ENCODE measurements at regions not wholly inside any gene's neighbourhood (a gene's known extent, or its start where the extent isn't known, plus 50 kb on each side); places are given as distances from the start of the nearest gene placed in this dataset.

GRCh38 chr12:45669792-45670191 lies 59.7 kb upstream of the ARID2 start:
- H3K4me3 ChIP-seq (ENCODE audit: low read depth, low read length): no peak overlapping the region
- TF ChIP-seq CTCF (conservative IDR thresholded peaks at IDR 0.05; ENCODE audit: low read depth, low read length): no peak
- no peak for DNase-seq (ENCODE audit: low read depth)

- TF ChIP-seq CTCF (conservative IDR thresholded peaks at IDR 0.05; ENCODE audit: low read depth, low read length): no peak
- no peak overlapping the region for H3K4me3 ChIP-seq (ENCODE audit: low read depth, low read length)
- DNase-seq (ENCODE audit: low read depth): peak; percentile 35
These were observed 59.0 kb upstream of the ARID2 start for GRCh38 chr12:45670346-45671065.

- DNase-seq (ENCODE audit: low read depth): peak; percentile 72
- TF ChIP-seq CTCF (conservative IDR thresholded peaks at IDR 0.05; ENCODE audit: low read depth, low read length): no peak
- H3K4me3 ChIP-seq (ENCODE audit: low read depth, low read length): no peak overlapping the region
These were observed 58.3 kb upstream of the ARID2 start for GRCh38 chr12:45671254-45671653.

GRCh38 chr12:45674181-45674977 lies 55.1 kb upstream of the ARID2 start:
- peak; percentile 95 for DNase-seq (ENCODE audit: low read depth)
- peak; percentile 13 for TF ChIP-seq CTCF (conservative IDR thresholded peaks at IDR 0.05; ENCODE audit: low read depth, low read length)
- H3K4me3 ChIP-seq (ENCODE audit: low read depth, low read length): no peak overlapping the region

GRCh38 chr12:45675534-45675933 lies 54.0 kb upstream of the ARID2 start:
- DNase-seq (ENCODE audit: low read depth): no peak
- no peak for TF ChIP-seq CTCF (conservative IDR thresholded peaks at IDR 0.05; ENCODE audit: low read depth, low read length)
- H3K4me3 ChIP-seq (ENCODE audit: low read depth, low read length): no peak overlapping the region
